ENCODE measurements at regions not wholly inside any gene's neighbourhood (a gene's known extent, or its start where the extent isn't known, plus 50 kb on each side); places are given as distances from the start of the nearest gene placed in this dataset.
A peak's percentile ranks its signal among the peaks of the same experiment; 100 is the strongest.

DNA sequence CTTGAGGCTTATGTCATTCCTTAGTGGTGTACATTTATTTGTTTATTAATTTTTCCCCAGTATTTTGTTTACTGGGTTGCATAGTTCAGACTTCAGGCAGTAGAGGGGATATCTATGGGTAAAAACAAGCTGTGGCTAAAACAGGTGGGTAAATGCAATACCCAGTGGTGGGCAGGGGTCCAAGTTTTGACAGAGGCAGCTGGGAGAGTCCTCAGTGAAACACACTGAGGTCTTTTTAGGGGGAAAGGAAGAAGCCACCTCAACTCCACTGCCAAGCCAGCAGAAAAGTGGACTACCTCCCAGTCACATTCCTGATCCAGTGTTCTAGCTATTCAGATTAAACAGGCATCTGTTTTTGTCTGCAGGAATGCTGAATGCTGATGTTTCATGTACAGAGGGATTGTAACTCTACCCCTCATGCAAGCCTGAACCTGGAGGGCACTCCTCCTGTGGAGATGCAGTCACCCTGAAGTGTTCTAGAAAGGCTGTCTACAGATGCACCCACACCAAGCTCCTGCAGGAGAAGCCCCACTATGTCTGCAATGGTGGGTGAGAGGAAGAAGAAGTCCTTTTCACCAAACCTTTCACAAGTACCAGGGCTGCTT is 757.8 kb downstream of the INHBA start:
- DNase-seq (ENCODE audit: low read depth) = no peak

DNA sequence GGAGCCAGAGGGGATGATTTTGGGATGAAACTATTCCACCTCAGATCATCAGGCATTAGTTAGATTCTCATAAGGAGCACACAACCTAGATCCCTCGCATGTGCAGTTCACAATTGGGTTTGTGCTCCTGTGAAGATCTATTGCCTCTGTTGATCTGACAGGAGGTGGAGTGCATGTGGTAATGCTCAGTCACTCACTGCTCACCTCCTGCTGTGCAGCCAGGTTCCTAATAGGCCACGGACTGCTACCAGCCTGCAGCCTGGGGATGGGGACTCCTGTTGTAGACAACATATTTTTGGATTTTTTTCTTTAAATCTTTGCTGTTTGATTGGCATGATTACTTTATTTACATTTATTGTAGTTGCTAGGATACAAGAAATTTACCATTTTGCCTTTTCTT is 765.0 kb downstream of the INHBA start:
- peak; percentile 41 for DNase-seq (ENCODE audit: low read depth)

DNA sequence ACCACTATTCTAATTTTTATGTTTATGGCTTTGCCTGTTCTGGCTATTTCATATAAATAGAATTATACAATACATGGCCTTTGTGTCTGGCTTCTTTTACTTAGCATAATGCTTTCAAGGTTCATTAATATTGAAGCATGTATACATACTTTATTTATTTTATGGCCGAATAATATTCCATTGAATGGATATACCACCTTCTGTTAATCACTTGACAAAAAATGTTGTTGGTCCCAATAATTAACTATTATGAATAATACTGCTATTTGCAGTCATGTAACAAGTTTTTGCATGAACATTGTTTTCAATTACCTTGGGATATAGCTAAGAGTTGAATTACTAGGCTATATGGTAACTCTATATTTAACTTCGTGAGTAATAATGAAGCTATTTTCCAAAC is 767.5 kb downstream of the INHBA start:
- DNase-seq (ENCODE audit: low read depth) = no peak

DNA sequence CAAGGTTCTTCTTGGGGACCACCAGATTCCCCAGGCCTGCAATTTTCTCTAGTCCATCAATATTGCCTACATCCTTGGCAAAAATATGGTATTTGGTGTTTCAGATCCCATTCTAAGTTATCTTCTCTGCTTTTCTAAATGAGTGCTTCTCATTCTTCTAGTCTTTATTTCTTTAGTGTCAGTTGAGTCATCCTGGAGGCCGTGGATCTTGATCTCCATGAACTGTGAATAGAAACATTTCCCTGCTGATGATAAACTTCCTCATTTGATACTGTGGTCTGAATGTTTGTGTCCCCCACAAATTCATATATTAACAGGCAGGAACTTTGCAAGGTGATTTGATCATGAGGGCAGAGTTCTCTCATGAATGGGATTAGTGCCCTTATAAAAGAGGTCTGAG is 779.3 kb downstream of the INHBA start:
- no peak for DNase-seq (ENCODE audit: low read depth)

DNA sequence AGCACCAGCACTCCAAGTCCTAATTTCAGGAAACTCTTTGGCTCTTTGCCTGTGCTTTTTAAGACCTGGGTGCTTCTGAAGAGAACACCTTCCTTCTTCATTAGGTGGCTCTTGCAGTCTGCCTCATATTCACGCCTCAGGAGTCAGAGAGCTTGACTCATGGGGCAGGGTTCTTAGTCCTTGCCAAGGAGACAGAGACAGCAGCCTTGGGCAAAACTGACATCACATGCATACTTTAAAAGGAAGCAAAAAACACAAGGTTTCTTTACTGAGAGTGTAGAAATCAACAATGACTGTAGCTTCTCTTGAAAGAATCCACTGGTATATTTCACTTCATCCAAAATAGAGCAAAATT is 780.6 kb downstream of the INHBA start:
- peak; percentile 86 for DNase-seq (ENCODE audit: low read depth)

DNA sequence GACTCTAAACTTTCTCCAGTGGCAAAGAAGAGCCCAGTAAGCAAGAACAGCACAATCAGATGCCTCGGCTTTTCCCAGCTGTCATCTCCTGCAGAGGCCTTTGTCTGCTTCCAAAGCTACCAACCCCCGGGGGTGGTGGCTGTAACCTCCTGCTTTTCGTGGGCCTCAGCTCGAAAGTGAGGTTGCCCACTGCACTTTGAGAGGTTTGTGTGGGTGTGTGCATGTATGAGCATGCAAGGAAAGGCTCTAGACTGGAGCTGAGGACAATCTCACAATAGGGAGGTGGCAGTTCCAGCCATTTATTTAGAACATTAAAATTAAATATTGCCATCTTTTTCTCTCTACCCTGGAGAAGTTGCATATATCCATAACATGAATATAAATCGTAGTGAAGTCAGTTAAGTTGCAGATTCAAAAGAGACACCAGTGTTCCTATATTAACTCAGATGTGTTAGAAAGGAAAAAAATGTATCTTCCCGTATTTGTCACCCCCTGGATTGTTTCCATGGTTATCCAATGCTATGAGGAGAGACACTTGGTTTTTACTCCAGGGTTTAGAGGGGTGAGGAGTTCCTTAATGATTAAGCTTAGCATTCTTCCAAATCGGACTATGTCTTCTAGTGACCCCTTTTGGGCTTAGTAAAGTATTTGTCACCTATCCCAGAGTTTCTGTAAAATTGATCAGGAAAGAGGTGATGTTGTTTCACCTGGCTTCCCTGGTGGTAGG is 781.1 kb downstream of the INHBA start:
- DNase-seq (ENCODE audit: low read depth) = no peak

DNA sequence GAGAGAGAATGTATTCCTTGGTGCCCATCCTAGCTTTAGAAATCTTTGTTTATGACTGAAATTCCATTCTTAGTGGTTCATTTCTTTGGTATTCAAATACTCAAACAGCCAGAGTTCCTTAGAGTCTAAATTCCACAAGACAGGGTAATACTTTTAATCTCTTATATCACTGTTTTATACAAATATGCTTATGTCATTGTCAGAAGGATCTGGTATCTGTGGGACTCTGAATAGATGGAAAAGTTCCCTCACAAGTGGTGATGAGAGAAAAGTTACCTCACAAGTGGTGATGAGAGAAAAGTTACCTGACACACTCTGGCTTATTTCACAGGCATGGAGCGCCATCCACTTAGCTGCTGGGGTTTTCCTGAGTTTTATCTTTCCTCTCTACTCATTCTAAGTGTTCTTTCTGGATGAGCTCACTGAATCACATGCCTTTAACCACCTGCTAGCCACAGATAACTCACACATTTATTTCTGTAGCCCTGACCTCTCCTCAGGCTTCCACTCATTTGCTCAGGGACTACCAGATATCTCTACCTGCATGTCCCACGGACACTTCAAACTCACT is 784.0 kb downstream of the SUGCT start:
- DNase-seq (ENCODE audit: low read depth) = peak; percentile 86

DNA sequence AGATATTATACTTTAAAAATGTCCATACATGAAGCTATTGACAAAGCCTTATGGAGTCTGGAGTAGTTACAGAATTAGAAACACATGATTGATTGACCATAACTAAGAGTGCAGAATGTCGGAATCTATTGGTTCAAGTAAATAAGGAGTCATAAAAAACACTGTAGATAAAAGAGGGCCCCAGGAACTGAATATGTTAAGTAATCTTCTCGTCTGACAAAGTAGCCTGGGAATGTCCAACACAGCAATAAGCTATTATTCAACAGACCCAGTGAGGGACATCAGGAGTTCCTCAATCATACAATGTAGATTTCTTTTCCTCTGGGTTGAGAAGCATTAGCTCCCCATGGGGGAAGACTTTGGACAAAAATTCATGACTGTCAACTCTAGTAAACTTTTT is 782.0 kb downstream of the SUGCT start:
- no peak for DNase-seq (ENCODE audit: low read depth)

DNA sequence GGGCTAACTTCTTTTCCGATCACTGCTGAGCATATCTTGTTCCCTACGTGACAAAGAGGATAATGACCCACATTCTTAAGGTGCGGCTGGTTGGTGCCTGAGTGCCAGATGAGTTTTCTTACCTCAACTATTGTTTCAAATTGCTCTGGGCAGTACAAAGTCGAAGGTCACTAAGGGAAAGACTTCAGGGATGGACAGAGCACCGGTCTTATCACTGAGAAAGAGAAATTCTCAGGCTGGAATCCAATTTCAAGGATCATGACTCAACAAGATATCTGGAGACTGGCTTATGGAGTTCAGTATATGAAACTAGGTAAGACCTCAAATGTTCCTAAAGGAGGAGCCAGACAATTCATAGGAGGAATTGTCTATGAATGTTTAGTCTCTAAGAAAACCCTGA is 780.3 kb downstream of the SUGCT start:
- no peak for DNase-seq (ENCODE audit: low read depth)
